ENCODE measurements at regions not wholly inside any gene's neighbourhood (a gene's known extent, or its start where the extent isn't known, plus 50 kb on each side); places are given as distances from the start of the nearest gene placed in this dataset.

DNA sequence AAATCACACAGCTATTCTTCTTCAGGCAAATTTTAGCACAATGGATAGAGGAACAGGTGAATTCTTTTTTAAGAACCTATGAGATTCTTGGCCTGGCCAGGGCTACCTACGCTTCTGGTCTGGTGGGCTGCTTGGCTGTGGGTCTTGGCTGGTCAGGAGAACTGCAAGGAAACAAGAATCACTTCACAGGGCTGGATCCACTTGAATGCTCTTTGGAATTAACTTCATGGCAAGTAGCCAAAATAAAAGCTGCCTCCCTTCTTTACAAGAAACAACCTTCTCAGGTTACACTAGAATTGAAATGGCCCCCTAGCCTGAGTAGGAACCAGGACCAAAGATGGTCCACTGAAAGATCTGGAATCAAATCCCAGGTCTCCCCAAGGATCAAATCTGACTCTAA, 519.1 kb downstream of the IQCM start:
- no peak for ATAC-seq
- Mint-ChIP-seq H3K36me3 (no peaks in the 10 kb centered on the region), H3K4me1 (no peaks in the 10 kb centered on the region), H3K9me3 (no peaks in the 10 kb centered on the region), H3K27ac (no peak overlapping the region), H3K4me3 (no peak overlapping the region), H3K27me3 (no peaks in the 10 kb centered on the region)

DNA sequence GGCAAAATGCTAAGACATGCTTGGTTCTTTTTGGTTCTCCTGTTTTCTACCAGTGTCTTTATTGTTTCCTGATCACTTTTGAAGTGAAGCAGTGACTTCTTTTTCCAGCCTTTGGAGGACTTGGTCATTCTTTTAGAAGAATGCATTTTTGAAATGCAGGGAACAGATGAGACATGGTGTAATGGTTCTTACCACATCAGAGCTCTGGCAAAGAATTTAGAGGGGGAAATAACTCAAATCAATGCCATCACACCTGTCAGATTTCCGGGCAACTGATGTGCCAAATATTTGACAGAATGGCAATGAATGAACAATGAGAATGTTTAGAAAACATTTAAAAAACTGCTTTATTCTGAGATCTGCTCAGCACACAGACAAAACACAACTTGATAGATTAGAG, 519.6 kb downstream of the IQCM start:
- H3K36me3 Mint-ChIP-seq, result no peaks in the 10 kb centered on the region
- no peaks in the 10 kb centered on the region for H3K9me3 Mint-ChIP-seq
- H3K27me3 Mint-ChIP-seq, result no peaks in the 10 kb centered on the region
- H3K4me3 Mint-ChIP-seq, result no peak overlapping the region
- H3K27ac Mint-ChIP-seq, result no peak overlapping the region
- no peak for ATAC-seq
- H3K4me1 Mint-ChIP-seq, result no peaks in the 10 kb centered on the region

DNA sequence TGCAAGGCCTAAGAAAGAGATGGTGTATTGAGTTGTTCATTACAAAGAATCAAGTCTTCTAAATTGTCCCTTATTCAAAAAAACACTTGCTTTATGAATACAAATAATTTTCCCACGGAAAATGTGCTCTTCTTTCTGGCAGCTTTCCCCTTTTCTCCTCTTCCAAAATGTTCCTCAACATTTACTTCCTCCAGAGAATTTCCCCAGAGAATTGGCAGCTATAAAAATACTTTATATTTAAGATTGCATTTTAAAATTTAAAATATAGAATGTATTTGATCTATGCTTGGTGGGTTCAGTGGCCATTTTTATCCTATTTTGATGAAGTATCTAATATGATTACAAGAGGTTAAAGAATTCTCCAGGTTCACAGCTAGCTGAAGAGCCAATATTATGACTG, 521.0 kb downstream of the IQCM start:
- no peaks in the 10 kb centered on the region for H3K4me1 Mint-ChIP-seq
- ATAC-seq, result no peak
- H3K36me3 Mint-ChIP-seq, result no peaks in the 10 kb centered on the region
- no peaks in the 10 kb centered on the region for H3K27me3 Mint-ChIP-seq
- no peak overlapping the region for H3K27ac Mint-ChIP-seq
- no peak overlapping the region for H3K4me3 Mint-ChIP-seq
- H3K9me3 Mint-ChIP-seq, result no peaks in the 10 kb centered on the region

DNA sequence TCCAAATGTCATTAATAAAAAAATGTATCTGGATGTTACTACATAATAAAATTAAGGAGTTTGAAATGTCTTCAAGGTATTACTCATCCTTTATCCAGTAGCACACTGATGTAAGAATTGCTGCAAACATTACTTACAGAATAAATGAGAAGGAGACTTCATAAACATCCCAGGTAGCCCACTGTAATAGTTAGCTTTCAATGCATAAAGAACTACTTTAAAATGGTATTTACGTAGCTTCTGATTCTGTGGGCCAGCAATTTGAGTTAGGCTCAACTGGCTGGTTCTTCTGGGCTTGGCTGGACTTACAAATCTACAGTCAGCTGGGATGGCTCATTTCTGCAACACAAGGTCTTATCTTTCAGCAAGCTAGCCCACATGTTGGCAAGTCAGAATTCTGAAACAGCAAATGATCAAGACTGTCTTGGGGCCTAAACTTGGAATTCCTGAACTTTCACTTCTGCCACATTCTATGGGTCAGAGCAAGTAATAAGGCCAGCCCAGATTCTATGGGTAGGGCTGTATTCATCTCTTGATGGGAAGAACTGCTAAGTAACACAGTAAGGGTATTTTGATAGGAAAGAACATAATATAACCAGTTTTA, 522.5 kb downstream of the IQCM start:
- no peaks in the 10 kb centered on the region for H3K4me1 Mint-ChIP-seq
- no peak overlapping the region for H3K27ac Mint-ChIP-seq
- H3K36me3 Mint-ChIP-seq, result no peaks in the 10 kb centered on the region
- no peaks in the 10 kb centered on the region for H3K27me3 Mint-ChIP-seq
- no peak overlapping the region for H3K4me3 Mint-ChIP-seq
- ATAC-seq, result no peak
- H3K9me3 Mint-ChIP-seq, result no peaks in the 10 kb centered on the region

DNA sequence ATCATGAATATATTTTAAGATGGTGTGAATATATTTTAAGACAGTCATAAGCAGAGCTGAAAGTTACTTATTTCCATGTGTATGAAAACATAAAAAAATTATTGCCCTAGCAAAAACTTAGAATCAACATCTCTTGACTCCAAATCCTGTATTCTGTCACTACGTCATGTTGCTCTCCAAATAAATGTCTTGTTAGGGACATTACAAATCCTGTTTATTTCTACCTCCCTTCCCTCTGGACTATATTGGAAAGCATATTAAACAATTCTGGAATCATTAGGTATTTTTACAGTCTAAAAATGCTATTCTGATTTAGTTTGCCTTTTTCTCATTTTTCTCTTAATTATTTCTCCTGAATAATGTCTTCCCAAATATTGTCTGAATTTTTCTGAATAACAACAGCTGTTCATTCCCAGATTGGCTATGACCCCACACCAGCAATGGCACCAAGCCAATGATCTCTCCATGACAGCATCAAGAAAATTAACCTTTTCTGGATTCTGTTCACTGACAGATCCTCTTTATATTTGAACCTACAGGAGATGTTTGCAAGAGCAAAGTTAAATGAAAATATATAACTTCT, 523.1 kb downstream of the IQCM start:
- ATAC-seq, result no peak
- Mint-ChIP-seq H3K27me3 (no peaks in the 10 kb centered on the region), H3K9me3 (no peaks in the 10 kb centered on the region), H3K4me1 (no peaks in the 10 kb centered on the region), H3K36me3 (no peaks in the 10 kb centered on the region), H3K4me3 (no peak overlapping the region), H3K27ac (no peak overlapping the region)

DNA sequence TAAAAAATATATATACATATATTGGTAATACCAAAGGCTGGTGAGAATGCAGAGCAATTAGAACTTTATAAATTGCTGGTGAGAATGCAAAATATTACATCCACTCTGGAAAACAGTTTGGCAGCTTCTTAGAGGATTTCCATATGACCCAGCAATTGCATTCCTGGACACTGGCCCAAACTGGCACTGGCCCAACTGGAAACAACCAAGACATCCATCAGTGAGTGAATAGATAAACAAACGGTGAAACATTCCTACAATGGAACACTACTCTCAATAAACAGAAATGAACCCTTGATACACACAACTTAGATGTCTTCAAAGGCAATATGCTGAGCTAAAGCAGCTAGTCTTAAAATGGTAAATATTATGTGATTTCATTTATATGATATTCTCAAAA, 524.2 kb downstream of the IQCM start:
- Mint-ChIP-seq H3K36me3 (no peaks in the 10 kb centered on the region), H3K27me3 (no peaks in the 10 kb centered on the region), H3K4me1 (no peaks in the 10 kb centered on the region), H3K4me3 (no peak overlapping the region), H3K9me3 (no peaks in the 10 kb centered on the region), H3K27ac (no peak overlapping the region)
- no peak for ATAC-seq

DNA sequence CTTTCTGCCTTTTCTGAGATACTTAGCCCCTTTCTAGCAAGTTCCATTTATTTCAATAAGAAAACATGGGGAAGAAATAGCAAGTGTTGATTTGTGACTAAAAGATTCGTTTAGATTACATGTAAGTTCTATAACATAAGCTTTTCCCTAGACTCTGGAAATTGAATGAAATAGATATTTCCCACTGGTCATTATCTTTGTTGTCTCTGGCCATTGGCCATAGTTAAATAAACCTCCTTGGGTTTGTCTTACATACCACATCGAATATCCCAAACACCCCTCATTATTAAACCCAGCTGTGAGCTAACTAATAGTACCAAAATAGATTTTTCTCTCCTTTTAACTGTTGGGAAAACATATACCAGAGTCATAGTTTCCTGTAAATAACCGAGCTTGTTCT, 534.8 kb downstream of the IQCM start:
- Mint-ChIP-seq H3K27me3 (no peaks in the 10 kb centered on the region), H3K4me1 (no peaks in the 10 kb centered on the region), H3K9me3 (no peaks in the 10 kb centered on the region), H3K36me3 (no peaks in the 10 kb centered on the region), H3K27ac (no peak overlapping the region), H3K4me3 (no peak overlapping the region)
- no peak for ATAC-seq

DNA sequence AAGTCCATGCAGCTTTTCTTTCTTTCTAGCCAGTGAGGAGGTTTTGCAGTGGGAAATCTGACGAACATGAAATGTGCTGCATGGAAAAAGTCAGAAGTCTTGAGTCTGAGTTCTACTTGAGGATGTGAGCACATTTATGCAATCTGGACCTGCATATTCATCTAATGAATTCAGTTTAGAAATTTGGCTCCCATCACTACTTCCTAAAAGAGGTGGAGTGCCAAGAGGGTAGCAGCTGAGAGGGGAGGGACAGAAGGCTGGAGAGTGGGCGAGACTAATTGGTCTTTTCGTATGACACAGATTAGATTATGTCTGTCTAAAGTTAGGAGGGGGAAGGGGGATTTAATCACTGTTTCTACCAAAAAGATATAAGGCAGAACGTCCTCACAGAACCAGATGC, 535.9 kb downstream of the IQCM start:
- Mint-ChIP-seq H3K27me3 (no peaks in the 10 kb centered on the region), H3K27ac (no peak overlapping the region), H3K4me3 (no peak overlapping the region), H3K36me3 (no peaks in the 10 kb centered on the region), H3K4me1 (no peaks in the 10 kb centered on the region), H3K9me3 (no peaks in the 10 kb centered on the region)
- ATAC-seq, result no peak

DNA sequence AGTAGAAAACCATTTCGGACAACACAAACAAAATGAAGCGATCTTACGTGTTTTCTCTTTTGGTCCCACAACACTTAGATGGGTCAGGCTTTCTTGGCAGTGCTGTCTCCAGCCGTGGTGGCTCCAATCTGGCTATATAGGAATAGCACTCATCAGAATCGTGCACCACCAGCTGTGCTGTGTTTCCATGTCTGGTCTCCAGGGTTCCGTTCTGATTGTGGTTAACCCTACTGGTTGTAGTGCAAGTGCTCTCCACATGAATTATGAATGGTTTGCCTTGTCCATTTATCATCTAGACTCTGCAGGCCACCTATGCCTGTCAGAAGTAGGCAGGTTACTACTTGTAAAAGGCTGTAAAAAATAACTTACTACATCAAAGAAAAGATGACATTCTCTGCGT, 536.3 kb downstream of the IQCM start:
- H3K4me1 Mint-ChIP-seq, result no peaks in the 10 kb centered on the region

DNA sequence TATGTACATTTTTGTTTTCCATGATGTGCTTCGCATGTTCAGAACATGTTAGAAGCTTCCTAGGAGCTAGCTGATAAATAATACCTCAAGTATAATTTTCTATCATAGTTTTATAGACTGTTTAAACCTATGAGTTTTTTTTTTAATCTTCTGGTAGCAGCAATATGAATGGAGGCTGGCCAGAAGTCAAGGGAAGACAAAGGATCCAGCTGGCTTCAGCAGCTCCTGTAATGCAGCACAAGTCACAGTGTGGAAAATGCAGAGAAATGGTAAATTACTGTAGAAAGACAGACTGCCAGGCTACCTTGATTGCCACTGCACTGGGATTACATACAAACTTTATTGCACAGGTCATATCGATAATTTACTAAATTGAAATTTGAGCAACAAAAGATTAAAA, 537.9 kb downstream of the IQCM start:
- H3K4me1 Mint-ChIP-seq, result no peaks in the 10 kb centered on the region
- no peaks in the 10 kb centered on the region for H3K9me3 Mint-ChIP-seq
- no peak overlapping the region for H3K4me3 Mint-ChIP-seq
- no peaks in the 10 kb centered on the region for H3K27me3 Mint-ChIP-seq
- ATAC-seq, result no peak
- H3K36me3 Mint-ChIP-seq, result no peaks in the 10 kb centered on the region
- H3K27ac Mint-ChIP-seq, result no peak overlapping the region

More for the DNA sequence above, 536.3 kb downstream of the IQCM start:
- H3K27ac Mint-ChIP-seq, result no peak overlapping the region
- no peaks in the 10 kb centered on the region for H3K27me3 Mint-ChIP-seq
- no peaks in the 10 kb centered on the region for H3K36me3 Mint-ChIP-seq
- H3K9me3 Mint-ChIP-seq, result no peaks in the 10 kb centered on the region
- ATAC-seq, result no peak
- no peak overlapping the region for H3K4me3 Mint-ChIP-seq

DNA sequence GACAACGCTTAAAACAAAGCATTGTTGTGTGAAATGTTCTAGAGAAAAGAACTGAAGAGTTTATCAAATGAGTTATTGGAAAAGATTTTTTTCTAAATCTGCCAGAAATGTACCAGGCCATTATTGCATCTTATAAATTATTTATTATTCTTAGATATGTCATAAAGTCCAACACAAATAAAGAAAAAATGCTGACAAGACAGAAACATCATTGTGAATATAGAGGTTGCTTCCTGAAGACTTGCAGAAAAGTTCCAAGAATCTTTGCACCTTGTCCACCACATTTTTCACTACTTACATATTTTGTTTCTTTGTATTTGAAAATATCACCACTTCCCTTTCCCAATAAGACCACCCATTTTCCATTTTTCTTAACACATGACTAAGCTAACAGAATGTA, 545.8 kb downstream of the IQCM start:
- Mint-ChIP-seq H3K9me3 (no peaks in the 10 kb centered on the region), H3K27ac (no peak overlapping the region), H3K27me3 (no peaks in the 10 kb centered on the region), H3K4me1 (no peaks in the 10 kb centered on the region), H3K4me3 (no peak overlapping the region), H3K36me3 (no peaks in the 10 kb centered on the region)
- no peak for ATAC-seq

DNA sequence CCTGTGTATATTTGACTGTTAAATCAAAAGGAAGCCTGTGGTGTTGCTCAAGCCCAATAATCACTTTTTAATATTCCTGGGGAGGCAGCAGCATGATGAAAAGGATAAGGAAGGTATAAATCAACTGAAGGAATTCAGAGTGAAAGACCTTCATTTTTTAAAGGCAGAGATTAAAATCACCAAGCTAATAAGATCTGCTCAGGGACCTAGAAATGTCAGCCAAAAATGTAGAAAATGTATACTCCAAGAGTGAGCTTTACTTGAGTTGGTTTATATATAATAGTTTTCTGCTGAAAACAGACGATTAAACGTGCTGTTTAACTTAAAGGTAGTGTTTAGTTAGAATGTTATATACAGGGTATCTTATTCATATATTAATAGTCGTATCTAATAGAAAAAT, 549.3 kb downstream of the IQCM start:
- no peaks in the 10 kb centered on the region for H3K27me3 Mint-ChIP-seq
- no peaks in the 10 kb centered on the region for H3K9me3 Mint-ChIP-seq
- no peaks in the 10 kb centered on the region for H3K36me3 Mint-ChIP-seq
- no peak overlapping the region for H3K4me3 Mint-ChIP-seq
- no peaks in the 10 kb centered on the region for H3K4me1 Mint-ChIP-seq
- ATAC-seq, result no peak
- H3K27ac Mint-ChIP-seq, result no peak overlapping the region

DNA sequence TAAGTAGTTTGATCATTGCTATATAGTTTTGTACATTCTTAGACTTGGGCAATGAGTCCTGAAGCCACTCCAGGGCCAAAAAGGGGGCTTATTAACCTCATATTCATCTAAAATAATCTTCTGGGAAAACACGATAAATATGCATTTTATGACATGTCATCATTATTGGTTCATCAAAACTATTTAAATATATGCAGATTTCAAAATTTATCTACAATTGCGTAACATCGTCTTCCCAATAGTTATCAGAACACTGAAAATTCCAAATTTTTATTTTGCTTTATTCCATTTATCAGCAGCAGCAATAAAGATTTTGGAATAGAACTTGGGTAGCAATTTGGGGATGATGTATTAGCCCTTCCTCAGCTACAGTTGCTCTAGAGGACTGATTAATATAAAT, 550.0 kb downstream of the IQCM start:
- H3K4me3 Mint-ChIP-seq, result no peak overlapping the region

DNA sequence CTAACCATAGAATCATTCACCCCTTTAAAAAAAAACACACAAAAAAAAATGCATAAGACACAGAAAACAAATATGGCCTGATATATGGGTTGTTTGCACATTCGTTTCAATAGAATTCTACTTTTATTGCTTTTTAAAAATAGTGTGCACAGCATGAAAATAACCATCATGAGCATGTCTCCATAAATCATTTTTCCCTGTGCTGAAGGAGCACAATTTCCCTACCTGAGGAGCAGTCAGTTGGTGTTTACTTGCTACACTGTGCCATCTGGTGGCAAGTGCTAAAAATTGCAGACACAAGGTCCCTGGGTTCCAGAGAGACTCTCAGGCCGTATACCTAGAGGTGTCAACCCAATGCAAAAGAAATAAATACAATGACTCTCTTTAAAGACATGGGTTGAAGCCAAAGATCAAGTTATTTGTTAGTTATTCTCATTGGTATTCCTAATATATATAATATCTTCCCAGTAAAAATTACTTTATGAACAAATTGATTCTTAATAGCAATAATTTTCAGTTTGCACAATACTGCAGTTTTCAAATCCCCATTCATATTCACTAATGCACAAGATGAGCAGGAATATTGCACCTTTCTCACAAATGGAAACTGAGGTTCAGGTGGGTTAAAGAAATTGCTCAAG, 551.4 kb downstream of the IQCM start:
- no peaks in the 10 kb centered on the region for H3K36me3 Mint-ChIP-seq
- ATAC-seq, result no peak
- H3K27me3 Mint-ChIP-seq, result no peaks in the 10 kb centered on the region
- H3K27ac Mint-ChIP-seq, result no peak overlapping the region
- H3K4me1 Mint-ChIP-seq, result no peaks in the 10 kb centered on the region
- no peaks in the 10 kb centered on the region for H3K9me3 Mint-ChIP-seq
- H3K4me3 Mint-ChIP-seq, result no peak overlapping the region

More for the DNA sequence above, 550.0 kb downstream of the IQCM start:
- Mint-ChIP-seq H3K27ac (no peak overlapping the region), H3K27me3 (no peaks in the 10 kb centered on the region), H3K36me3 (no peaks in the 10 kb centered on the region), H3K9me3 (no peaks in the 10 kb centered on the region), H3K4me1 (no peaks in the 10 kb centered on the region)
- ATAC-seq, result no peak

DNA sequence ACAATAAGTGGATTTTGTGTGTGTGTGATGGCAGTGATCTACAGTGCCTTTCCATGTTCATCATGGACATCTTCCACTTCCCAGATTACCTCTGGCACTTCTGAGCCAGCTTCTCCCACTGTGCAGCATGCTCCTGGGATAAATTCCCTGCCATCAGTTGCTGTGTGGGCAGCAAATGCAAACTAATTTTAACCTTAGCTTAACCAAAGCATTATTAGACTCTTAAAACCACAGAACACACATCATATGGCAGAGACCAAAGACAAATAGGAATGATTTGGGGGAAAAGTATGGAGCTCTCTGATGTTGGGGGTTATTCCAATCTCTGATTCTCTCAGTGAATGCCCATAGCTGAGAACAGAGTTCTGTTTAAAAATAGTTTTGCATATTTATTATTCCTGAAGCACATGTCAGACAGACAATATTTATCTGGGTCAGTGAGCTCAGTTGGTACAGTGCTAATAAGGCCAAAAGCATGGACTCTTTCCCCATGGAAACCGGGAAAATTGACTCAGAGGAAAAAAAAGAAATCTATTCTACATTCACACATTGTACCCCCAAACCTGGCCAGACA, 567.4 kb downstream of the IQCM start:
- Mint-ChIP-seq H3K4me3 (no peak overlapping the region), H3K9me3 (peaks cover 5% of the 10 kb centered on the region), H3K27me3 (no peaks in the 10 kb centered on the region), H3K27ac (no peak overlapping the region), H3K4me1 (no peaks in the 10 kb centered on the region), H3K36me3 (no peaks in the 10 kb centered on the region)
- ATAC-seq, result no peak

DNA sequence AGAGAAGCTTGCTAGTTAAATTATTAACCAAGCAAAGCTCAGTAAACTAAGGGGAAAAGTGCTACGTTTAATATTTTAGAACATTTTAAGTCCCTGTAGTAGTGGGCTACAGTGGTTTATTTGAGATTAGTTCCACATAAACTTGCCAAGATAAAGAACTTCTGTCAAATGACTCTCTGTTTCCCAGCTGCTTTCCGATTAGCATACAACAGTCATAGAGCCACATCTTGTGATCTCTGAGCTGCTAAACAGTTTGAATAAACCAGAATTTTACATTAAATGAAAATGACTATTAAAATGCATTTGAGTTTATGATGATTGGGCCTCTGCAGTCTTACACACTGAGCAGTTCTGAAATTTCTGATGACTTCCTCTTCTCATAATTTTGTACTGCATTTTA, 568.5 kb downstream of the IQCM start:
- Mint-ChIP-seq H3K36me3 (no peaks in the 10 kb centered on the region), H3K4me1 (no peaks in the 10 kb centered on the region), H3K27me3 (no peaks in the 10 kb centered on the region), H3K9me3 (peaks cover 4% of the 10 kb centered on the region), H3K27ac (no peak overlapping the region), H3K4me3 (no peak overlapping the region)
- ATAC-seq, result no peak

All from stimulated activated memory B cell treated with anti-CD40 and anti-IgM and Interleukin-4, amounts not matched to agents 10 μg/mL and 1 μg/mL and 100 μg/mL, for 72 hours (primary cell).